GM18868 (cell line): ENCODE measurements at regions not wholly inside any gene's neighbourhood (a gene's known extent, or its start where the extent isn't known, plus 50 kb on each side); places are given as distances from the start of the nearest gene placed in this dataset.

Experiments used
- ATAC-seq: cut with Tn5 transposase; IDR thresholded peaks from one replicate; pipeline ENCODE4 v1.9.1; 2021; ENCODE audit warnings: mild to moderate bottlenecking, moderate library complexity; ENCODE audit not compliant: unreplicated experiment

DNA sequence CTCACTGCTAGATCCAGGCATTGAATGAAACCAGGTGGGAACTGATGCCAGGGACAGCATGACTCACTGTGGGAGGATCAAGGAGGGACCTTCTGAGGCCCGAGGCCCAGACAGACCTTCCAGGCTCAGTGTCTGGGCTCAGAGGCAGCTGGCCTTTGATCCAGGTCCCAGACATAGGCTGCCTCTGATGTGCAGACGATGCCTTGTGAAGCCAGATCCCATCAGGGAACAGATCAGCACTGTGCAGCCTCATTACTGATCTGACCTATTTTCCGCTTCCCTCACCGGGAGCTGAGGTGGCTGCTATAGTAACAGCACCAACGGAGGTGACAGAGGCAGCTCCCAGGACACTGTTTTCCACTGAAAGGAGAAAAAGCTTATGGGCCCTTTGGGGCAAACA lies 399.5 kb downstream of the MATN1 start:
- ATAC-seq: no peak

DNA sequence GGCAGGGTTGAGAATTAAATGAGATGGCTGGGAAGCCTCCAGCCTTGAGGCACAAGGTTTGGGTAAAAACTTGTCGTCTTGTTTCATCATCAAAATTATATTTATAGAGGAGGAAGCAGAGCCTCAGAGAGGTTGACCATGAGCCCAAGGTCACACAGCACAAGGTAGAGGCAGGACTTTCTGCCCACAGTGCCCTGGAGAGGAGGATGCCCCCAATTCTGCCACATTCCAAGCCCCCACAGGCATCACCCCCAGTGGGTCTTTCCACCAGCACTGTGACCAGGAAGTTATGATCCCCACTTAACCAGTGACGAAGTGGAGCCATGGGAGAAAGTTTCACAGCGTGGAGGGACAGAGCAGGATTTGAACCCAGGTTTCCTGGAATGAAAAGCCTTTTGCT lies 400.0 kb downstream of the MATN1 start:
- ATAC-seq: no peak

DNA sequence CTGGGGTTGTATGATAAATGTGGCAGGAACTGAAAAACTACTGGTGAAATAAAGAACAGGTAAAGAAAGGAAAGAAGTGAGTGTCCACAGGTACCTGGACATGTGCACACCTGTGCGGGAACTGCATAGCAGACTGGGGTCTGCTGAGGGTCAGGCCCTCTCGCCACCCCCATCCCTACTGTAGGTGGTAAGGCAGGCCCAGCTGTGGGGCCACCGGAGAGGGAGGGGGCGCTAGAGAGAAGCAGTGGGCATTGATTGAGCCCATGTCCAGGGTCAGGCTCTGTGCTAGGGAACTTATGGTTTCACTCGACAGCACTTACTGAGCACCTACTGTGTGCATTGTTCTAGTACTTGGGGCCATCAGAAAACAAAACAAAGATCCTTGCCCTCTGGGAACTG lies 400.5 kb downstream of the MATN1 start:
- no peak for ATAC-seq

DNA sequence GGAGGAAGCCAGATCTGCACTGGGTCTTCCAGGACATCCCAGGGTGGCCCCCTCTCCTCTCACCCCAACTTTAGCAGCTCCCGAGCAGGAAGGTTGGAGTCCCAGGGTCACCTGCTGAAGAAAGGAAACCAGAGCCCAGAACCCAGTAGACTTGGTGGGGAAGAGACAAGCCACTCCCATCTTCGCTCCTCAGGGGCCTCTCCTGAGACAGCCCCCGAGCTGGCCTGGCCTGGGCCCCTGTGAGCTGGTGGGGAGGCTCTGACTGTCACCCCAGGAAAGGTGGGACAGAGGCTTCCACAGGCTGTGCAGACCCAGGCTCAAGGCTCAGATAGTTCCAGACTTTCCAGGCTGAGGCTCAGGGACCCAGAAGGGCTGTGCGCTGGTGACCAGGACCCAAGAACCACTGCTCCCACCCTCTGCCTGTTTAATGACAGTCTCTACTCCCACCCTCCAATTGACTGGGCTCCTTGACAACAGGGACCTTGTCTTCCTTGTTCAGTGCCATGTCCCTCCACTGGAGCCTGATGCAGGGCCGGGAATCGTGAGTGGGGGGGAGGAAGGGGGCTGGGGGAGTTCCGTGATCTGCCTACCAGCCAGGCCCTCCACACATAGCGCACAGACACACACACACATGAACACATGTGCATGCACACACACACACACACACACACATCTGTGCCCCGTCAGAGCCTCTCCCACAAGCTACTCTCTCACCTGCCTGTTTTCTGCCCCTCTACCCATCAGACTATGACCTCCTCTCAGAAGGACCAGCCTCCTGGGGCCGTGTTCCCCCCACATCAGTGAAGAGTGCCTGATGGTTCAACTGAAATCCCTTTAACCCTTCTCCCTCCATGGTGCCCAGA lies 401.2 kb downstream of the MATN1 start:
- no peak for ATAC-seq

DNA sequence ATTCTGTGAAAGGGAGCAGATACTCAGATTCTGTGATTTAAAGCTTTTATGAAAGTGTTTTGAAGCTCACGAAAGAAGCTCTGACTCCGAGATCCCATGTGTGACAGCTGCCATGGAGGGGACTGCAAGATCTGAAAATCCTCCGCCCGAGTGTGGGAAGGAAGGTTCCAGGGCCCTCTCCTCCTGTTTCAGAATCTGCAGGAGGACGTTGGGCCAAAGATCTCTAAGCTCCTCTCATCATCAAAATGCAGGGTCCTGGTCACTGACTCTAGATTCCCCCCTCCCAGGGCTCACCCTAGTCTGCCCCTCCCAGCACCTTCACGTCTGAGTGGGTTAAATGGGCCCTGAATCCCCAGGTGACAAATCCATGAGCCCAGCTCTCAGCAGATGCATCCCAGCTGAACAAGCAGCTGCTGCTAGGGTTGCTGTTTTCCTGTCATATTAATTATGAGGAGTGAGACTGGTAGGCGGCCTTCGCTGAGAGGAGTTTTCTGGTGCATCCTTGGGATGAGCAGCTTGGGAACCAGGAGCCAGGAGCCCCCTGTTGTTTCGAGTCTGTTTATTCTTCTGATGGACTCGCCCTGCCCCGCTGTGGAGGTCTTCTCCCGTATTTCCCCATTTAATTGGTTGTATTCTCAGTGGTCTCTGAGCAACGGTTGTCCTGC lies 402.0 kb downstream of the MATN1 start:
- no peak for ATAC-seq

DNA sequence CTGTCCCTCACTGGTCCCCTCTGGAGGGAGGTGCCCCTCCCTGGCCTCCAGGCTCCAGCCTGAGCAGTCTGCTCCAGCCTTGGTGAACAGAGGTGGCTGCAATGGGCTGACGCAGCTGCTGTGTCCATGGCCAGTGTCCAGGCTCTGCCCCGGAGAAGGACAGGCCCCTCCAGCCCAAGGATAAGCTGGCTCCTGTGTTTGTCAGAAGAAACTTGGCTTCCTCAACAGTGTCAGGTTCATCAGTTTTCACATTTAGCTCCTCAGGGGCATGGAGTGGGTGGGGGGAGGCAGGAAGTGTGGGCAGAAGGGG lies 402.8 kb downstream of the MATN1 start:
- ATAC-seq: no peak

DNA sequence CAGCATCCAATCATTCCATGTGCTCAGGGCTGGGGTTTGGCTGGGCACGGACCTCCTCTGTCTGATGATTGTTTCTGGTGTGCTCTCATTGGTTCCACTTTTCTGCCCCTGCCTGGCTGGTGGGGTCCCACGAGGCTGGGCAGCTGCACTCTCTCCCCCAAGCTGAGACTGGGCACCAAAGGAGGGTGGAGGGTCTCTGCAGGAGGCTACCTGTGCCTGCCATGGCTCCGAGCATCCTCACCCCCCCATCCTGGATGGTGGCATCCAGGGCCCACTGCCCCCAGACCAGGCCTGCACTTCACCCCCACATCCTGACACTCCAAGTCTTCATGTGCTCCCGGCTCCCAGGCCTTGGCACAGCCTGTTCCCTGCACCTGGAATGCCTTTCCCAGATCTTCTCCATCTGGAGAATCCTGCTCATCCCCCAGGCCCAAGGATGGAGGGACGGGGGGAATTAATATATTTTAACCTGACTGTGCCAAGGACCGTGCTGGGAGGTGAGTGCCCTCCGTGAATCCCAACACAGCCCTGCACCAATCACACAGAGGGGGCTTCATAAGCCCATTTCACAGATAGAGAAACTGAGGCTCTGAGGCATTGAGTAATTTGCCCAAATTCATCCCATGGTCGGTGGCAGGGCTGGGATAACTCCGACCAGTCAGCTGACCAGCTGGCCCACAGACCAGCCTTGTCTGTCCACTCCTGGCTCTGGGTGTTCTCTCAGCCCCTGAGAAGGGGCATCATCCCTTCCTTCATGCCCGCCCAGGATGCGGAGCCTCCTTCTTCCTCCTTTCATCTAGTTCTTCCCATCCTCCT lies 403.4 kb downstream of the MATN1 start:
- no peak for ATAC-seq

DNA sequence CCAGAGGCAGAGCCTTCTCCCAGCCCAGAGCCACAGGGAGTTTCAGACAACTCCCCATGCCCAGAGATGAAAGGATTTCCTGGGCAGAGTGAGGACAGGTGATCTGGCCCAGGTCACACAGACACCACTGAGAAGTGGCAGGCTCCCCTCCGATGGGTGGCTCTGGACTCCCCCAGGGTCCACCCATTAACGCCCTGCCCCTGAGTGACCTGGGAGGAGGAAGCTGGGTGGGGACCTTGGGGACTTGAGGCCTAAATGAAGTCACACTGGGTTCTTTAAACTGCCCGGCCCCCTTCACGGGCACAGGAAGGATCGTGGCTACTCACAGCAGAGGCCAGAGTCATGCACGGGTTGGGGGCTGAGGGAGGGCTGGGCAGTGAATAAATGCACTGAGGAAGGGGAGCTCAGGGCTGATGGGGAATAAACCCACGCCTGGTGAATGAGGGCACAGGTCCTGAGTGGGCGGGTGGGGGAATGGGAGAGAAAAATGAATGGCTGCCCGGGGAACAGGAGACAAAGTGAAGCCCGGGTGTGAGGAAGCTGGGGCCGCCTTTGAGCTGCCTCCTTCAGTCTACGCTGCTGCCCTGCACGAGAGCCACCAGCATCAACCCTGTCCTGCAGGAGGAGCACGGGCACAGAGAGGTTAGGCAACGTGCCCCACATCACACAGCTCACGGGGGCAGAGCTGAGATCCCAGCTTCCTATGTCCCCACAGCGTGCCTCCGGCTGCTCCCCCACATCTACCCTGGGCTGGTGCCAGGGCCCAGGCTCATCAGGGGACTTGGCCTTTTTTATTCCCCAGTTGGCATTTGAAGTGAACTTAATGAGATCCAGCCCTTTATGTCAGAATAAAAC lies 404.3 kb downstream of the MATN1 start:
- no peak for ATAC-seq

DNA sequence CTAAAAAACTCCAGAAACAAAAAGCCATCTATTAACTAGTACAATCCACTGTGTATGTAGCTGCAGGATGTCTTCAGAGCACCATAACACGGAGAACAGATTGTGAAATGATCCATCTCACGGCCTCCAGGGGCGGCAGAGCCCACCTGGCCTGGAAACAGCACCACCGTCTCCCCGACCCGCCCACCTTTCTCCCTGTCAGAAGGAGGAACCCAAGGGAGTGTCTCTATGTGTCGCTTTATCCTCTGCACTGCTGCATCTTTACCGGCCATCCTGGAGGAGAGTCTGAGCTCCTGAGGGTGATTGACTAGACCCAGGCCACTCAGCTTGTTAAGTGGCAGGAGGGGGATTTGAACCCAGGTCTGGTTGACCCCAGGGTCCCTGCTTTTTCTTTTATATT lies 405.0 kb downstream of the MATN1 start:
- ATAC-seq: no peak

DNA sequence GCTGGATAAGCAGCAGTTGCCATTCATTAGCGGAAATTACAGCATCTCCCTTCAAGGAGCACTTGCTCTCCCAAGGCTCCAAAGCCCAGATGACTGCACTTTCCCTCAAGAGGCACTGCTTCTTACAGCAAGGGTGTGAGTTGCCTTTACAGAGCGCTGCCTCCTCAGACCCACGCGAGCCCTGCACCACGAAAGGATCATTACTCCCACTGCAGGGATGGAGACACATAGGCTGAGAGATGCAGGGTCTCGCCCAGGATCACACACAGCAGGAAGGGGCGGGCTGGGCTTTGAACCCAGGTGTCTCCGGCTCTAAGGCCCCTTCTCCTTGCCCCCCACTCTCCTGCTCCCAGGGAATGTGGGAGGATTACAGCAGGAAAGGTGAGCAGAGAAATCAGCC lies 405.5 kb downstream of the MATN1 start:
- no peak for ATAC-seq

DNA sequence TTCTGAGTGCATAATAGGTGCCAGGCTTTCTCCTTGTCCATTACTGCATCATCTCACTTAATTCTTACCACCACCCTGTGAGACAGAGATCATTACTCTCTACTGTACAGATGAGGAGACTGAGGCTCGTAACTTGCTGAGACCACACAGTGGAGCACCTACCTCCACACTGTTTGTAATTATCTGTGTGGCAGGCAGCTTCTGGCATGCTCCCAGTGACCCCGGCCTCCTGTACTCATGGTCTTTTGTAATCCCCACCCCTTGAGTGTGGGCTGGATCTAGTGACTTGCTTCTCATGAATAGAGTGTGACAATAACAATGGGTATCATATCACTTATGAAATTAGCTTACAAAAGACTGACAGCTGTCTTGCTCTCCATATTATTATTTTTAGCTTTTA lies 407.3 kb downstream of the MATN1 start:
- no peak for ATAC-seq

DNA sequence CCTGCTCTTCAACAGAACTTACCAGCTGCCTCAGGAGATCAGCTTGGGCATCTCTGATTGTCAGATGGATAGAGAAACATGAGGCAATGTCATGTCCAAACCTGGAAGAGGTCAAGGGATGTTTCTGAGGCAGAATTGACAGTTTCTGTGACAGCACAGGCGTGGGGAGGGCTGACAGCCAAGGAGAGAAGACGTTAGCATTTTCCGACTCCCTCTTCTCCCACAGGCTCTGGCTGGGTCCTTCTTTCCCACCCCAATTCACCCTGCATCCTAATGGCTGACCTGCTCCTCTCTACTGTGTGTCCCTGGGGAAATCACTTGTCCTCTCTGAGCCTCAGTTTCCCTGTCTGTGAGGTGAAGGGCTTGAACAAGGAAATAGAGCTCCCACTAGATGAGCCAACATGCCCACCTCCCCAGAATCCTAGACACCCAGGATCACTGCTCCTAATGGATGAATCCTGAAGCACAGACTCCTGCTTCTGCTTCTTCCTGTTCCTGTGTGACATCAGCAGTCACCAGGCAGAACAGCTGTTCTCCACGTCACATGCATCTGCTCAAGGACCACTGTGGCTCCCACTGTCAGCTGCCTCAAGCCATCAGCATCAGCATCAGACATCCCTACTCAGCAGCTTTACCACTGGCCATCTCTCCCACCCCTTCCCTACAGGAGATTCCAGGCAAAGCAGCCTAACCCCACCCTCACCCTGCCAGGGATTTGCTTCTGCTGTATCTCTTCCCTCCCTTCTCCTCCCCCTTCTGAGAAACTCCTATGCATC lies 408.0 kb downstream of the MATN1 start:
- no peak for ATAC-seq

DNA sequence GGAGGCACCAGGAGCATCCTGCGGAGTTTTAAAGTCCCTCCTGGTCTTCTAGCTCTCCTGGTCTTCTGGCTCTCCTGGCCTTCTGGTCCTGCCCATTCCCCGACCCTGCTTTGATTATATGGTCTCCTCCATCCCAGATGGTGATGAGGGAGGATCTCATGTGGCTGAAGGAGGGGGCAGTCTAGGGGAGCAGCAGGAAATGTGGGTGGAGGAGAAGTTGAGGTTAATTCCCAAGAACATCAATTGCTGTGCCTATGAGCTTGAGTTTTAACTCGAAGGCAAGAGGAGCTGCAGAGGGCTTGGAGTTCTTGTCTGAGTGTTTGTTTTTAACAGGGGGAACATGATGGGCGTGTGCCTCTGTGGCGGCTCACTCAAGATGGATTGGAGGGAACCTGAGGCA lies 408.8 kb downstream of the MATN1 start:
- no peak for ATAC-seq

DNA sequence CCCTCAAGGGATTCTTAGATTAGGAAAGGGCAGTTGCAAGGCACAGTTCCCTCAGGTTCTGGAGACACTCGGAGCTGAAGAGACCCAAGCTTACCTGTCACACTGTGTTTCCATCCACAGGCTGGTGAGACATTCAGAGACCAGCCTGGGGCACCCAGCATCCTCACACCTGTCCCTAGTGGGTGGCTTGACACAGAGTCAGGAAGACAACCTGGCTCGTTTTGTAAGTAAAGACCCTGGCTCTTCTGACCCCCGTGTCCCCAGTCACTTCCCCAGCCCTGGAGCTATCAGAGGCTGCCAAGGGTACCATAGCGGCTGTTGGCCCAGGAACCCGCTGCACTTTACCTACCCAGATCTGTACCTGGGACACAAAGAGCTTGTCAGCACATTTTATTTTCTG lies 409.8 kb downstream of the MATN1 start:
- no peak for ATAC-seq

DNA sequence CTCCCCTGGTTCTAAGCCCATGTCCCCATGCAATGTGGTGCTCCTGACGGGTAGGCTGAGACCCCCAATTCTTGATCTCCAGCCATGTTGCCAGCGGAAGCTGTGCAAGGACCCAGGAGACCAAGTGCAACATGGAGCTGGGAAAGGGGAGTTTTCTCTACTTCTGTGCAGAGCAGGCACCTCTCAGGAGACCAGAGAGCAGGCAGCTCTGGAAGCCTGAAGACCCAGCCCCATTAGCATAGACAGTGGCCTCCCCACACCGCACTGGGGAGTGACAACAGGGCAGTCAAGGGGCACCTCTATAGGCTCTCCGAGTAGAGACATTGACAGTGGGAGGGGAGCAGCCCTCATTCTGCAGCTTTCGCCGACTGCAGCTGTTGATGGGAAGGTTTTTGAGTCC lies 410.2 kb downstream of the MATN1 start:
- ATAC-seq: no peak

DNA sequence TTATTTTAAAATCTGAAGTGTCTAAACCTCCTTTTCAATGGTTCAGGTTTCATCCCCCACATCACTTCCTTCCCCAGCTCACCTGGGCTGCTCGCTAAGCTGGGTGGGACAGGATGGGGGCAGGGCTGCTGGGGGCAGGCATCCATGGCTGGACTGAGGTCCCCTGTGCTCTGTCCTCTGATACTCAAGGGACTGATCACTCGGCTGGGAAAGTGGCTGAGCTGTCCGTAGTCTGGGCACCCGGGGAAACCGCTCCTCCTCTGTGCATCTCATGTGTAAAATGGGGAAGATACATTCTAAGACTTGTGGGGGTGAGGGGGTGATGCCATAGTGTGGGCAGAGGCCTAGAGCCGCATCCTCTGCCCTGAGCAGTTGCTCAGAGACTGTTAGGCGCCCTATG lies 411.2 kb downstream of the MATN1 start:
- no peak for ATAC-seq

DNA sequence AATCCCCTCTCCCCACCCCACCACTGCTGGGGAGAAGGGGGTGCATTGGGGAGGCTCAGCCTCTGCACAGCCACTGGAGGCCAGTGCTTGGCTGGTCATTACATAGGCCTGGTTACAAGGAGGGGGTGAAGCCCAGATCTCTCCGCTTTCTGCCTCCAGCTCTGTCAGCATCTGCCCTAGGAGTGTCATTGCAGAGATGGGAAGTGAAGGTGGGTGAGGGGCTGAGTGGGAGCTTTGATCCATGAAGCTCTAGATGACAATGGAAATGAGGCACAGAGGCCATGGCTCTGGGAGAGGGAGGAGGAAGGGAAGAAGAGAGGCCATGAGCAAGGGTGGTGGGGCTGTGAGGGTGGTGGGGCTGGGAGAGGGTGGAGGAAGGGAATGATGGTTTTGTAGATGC lies 411.6 kb downstream of the MATN1 start:
- ATAC-seq: no peak

DNA sequence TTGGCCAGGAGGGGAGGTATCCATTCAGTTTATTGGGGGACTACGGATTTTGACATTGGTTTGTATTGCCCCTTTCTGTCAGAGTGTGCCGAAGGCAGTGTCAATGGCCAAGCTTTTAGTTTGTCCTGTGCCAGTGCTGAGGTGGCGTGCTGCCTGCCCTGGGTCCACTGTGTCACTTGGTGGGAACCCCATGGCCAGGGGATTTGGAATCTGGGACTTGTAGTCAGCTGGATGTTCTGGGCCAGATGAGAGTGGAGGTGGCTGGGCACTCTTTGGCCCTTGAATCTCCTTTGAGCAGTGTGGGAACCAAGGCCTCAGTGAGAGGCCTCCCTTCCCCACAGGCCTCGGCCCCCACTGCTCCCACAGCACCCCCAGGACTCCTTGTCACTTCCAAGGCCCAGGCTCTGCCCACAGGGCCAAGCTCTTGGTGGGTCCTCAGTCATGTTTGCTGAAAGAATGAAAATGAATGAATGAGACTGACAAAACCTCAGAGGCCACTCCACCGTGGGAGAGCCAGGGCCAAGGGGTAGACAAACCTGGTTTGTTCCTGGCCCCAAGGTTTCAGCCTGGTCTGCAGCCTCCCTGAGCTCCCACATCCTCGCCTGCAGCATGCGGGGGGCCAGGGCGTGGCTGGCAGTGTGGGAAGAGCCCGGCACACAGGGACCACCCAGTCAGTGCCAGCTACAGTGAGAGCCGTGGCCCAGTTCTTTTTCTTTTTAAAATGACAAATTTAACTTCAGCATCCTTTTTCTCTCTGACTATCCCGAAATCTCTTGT lies 412.2 kb downstream of the MATN1 start:
- ATAC-seq: no peak

DNA sequence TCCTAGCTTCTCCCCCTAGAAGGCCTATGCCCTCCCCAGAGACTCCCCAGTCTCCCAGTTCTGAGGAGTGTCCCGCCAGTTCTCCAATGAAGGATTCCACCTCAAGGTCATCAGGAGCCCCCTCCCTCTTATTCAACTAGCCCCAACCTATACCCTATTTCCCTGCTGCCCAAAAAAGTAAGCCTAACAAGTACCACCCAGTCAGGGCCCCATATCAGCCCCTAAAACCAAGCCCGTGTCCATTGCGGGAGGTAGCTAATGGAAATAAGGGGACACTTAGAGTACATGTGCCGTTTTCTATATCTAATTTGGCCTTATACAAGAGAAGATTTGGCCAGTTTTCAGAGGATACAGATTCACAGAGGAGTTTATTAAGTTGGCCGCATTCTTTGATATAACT lies 416.2 kb downstream of the MATN1 start:
- ATAC-seq: no peak

DNA sequence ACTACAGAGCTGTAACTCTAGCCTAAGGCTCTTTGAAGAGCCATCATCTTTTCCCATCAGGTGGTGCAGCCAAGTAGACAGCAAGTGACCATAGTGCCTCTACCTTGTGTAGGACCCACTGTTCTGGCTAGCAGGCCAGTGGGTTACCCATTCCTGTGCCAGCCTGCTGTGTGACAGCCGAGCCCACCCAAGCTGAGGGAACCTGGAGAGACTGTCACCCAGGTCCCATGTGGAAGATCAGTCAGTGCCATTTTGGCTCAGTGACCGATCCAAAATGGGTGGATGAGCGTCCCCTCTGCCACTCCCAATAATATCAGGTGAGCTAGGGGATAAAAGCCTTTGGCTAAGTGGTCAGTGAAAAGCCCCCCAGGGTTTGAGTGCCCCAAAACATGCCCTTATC lies 417.9 kb downstream of the MATN1 start:
- ATAC-seq: no peak
